Activated T-cell treated with anti-CD3 and anti-CD28 coated beads, Interleukin-2, amount 50 U/mL, for 4 hours (primary cell): ENCODE measurements at regions not wholly inside any gene's neighbourhood (a gene's known extent, or its start where the extent isn't known, plus 50 kb on each side); places are given as distances from the start of the nearest gene placed in this dataset.
"Not testable (repeated sequence)": the region's sequence is repeated elsewhere in the genome, so short reads cannot be mapped to it uniquely, and the experiment has no call there.

Source experiments
- ATAC-seq, 2 donors: fragments of 200-7000 bp; cut with Tn5 transposase; one replicate each; pipeline ENCODE4 v1.10.0; 2021
- DNase-seq: peaks from one replicate; pipeline ENCODE4 v3.0.0-alpha.2; 2020
- H3K27me3 Mint-ChIP-seq: one replicate; pipeline ENCODE4 v1.8.0; 2021; ENCODE audit warnings: low read depth, mixed read lengths
- H3K36me3 Mint-ChIP-seq: one replicate; pipeline ENCODE4 v1.8.0; 2022; ENCODE audit warnings: mixed read lengths; ENCODE audit not compliant: insufficient read depth
- H3K4me1 Mint-ChIP-seq: one replicate; pipeline ENCODE4 v1.8.0; 2021; ENCODE audit warnings: low read depth, mixed read lengths
- H3K4me3 Mint-ChIP-seq: one replicate; pipeline ENCODE4 v1.8.0; 2021; ENCODE audit warnings: mild to moderate bottlenecking, moderate library complexity, mixed read lengths
- H3K9me3 Mint-ChIP-seq: one replicate; pipeline ENCODE4 v1.8.0; 2021; ENCODE audit warnings: mixed read lengths

GRCh38 chr6:85245004-85245403 lies 204.9 kb upstream of the NT5E start:
- no peak for ATAC-seq

GRCh38 chr6:85241498-85242052 lies 208.3 kb upstream of the NT5E start:
- Mint-ChIP-seq H3K9me3 (no peaks in the 10 kb centered on the region), H3K27me3 (no peaks in the 10 kb centered on the region)
- no peak for ATAC-seq

More at GRCh38 chr6:85245004-85245403, 204.9 kb upstream of the NT5E start:
- Mint-ChIP-seq H3K9me3 (peaks cover 18% of the 10 kb centered on the region), H3K4me3 (no peak overlapping the region), H3K27me3 (no peaks in the 10 kb centered on the region), H3K36me3 (no peaks in the 10 kb centered on the region), H3K4me1 (no peaks in the 10 kb centered on the region)
- DNase-seq = no peak

GRCh38 chr6:85240787-85241385 lies 209.0 kb upstream of the NT5E start:
- no peak overlapping the region for H3K4me3 Mint-ChIP-seq
- DNase-seq = no peak
- H3K27me3 Mint-ChIP-seq = no peaks in the 10 kb centered on the region
- H3K4me1 Mint-ChIP-seq = no peaks in the 10 kb centered on the region
- no peaks in the 10 kb centered on the region for H3K9me3 Mint-ChIP-seq
- H3K36me3 Mint-ChIP-seq = no peaks in the 10 kb centered on the region
- ATAC-seq = no peak

More at GRCh38 chr6:85241498-85242052, 208.3 kb upstream of the NT5E start:
- H3K4me3 Mint-ChIP-seq = no peak overlapping the region
- no peaks in the 10 kb centered on the region for H3K4me1 Mint-ChIP-seq
- H3K36me3 Mint-ChIP-seq = no peaks in the 10 kb centered on the region
- no peak for DNase-seq

GRCh38 chr6:85237478-85237877 lies 212.4 kb upstream of the NT5E start:
- Mint-ChIP-seq H3K4me3 (no peak overlapping the region), H3K9me3 (no peaks in the 10 kb centered on the region), H3K4me1 (no peaks in the 10 kb centered on the region), H3K36me3 (no peaks in the 10 kb centered on the region), H3K27me3 (no peaks in the 10 kb centered on the region)
- ATAC-seq = no peak
- no peak for DNase-seq

- H3K27me3 Mint-ChIP-seq = no peaks in the 10 kb centered on the region
- DNase-seq = no peak
- H3K36me3 Mint-ChIP-seq = no peaks in the 10 kb centered on the region
- no peak for ATAC-seq
- no peaks in the 10 kb centered on the region for H3K9me3 Mint-ChIP-seq
- H3K4me3 Mint-ChIP-seq = no peak overlapping the region
- H3K4me1 Mint-ChIP-seq = no peaks in the 10 kb centered on the region
Observed at GRCh38 chr6:85236636-85237035, 213.2 kb upstream of the NT5E start.

- peaks cover 26% of the 10 kb centered on the region for H3K9me3 Mint-ChIP-seq
- H3K4me3 Mint-ChIP-seq = not testable (repeated sequence)
Observed at GRCh38 chr6:85227345-85227744, 222.5 kb upstream of the NT5E start.

GRCh38 chr6:85212794-85213193 lies 237.1 kb upstream of the NT5E start:
- not testable (repeated sequence) for H3K4me1 Mint-ChIP-seq, ATAC-seq, DNase-seq, H3K36me3 Mint-ChIP-seq, H3K27me3 Mint-ChIP-seq, H3K4me3 Mint-ChIP-seq
- H3K9me3 Mint-ChIP-seq = peaks cover 32% of the 10 kb centered on the region

More at GRCh38 chr6:85227345-85227744, 222.5 kb upstream of the NT5E start:
- not testable (repeated sequence) for H3K27me3 Mint-ChIP-seq, DNase-seq, H3K4me1 Mint-ChIP-seq, ATAC-seq, H3K36me3 Mint-ChIP-seq

GRCh38 chr6:85195243-85195642 lies 254.6 kb upstream of the NT5E start:
- no peak overlapping the region for H3K4me3 Mint-ChIP-seq
- no peak for ATAC-seq
- no peak for DNase-seq
- H3K4me1 Mint-ChIP-seq = no peaks in the 10 kb centered on the region
- no peaks in the 10 kb centered on the region for H3K36me3 Mint-ChIP-seq
- H3K27me3 Mint-ChIP-seq = no peaks in the 10 kb centered on the region
- no peaks in the 10 kb centered on the region for H3K9me3 Mint-ChIP-seq

GRCh38 chr6:85193339-85193738 lies 256.5 kb upstream of the NT5E start:
- H3K4me3 Mint-ChIP-seq = no peak overlapping the region
- ATAC-seq = no peak
- H3K9me3 Mint-ChIP-seq = no peaks in the 10 kb centered on the region
- no peaks in the 10 kb centered on the region for H3K4me1 Mint-ChIP-seq
- H3K36me3 Mint-ChIP-seq = no peaks in the 10 kb centered on the region
- no peaks in the 10 kb centered on the region for H3K27me3 Mint-ChIP-seq
- no peak for DNase-seq

GRCh38 chr6:85192596-85192995 lies 257.3 kb upstream of the NT5E start:
- H3K9me3 Mint-ChIP-seq = no peaks in the 10 kb centered on the region
- no peaks in the 10 kb centered on the region for H3K27me3 Mint-ChIP-seq
- no peaks in the 10 kb centered on the region for H3K36me3 Mint-ChIP-seq
- H3K4me3 Mint-ChIP-seq = no peak overlapping the region
- DNase-seq (no peak), ATAC-seq (no peak)
- H3K4me1 Mint-ChIP-seq = no peaks in the 10 kb centered on the region

- Mint-ChIP-seq H3K36me3 (no peaks in the 10 kb centered on the region), H3K27me3 (no peaks in the 10 kb centered on the region), H3K4me3 (no peak overlapping the region), H3K4me1 (no peaks in the 10 kb centered on the region), H3K9me3 (no peaks in the 10 kb centered on the region)
- DNase-seq = no peak
- ATAC-seq = no peak
Observed at GRCh38 chr6:85192186-85192585, 257.7 kb upstream of the NT5E start.

GRCh38 chr6:85191656-85192055 lies 258.2 kb upstream of the NT5E start:
- no peak overlapping the region for H3K4me3 Mint-ChIP-seq
- no peaks in the 10 kb centered on the region for H3K27me3 Mint-ChIP-seq
- ATAC-seq (no peak), DNase-seq (no peak)
- H3K4me1 Mint-ChIP-seq = no peaks in the 10 kb centered on the region
- no peaks in the 10 kb centered on the region for H3K9me3 Mint-ChIP-seq
- no peaks in the 10 kb centered on the region for H3K36me3 Mint-ChIP-seq

GRCh38 chr6:85186546-85187175 lies 263.2 kb upstream of the NT5E start:
- H3K4me1 Mint-ChIP-seq = no peaks in the 10 kb centered on the region
- no peaks in the 10 kb centered on the region for H3K36me3 Mint-ChIP-seq
- no peaks in the 10 kb centered on the region for H3K27me3 Mint-ChIP-seq
- ATAC-seq (no peak), DNase-seq (no peak)
- H3K9me3 Mint-ChIP-seq = no peaks in the 10 kb centered on the region
- no peak overlapping the region for H3K4me3 Mint-ChIP-seq

- Mint-ChIP-seq H3K36me3 (no peaks in the 10 kb centered on the region), H3K27me3 (no peaks in the 10 kb centered on the region), H3K4me3 (no peak overlapping the region), H3K9me3 (no peaks in the 10 kb centered on the region), H3K4me1 (no peaks in the 10 kb centered on the region)
- ATAC-seq (no peak), DNase-seq (no peak)
Observed at GRCh38 chr6:85185977-85186376, 263.9 kb upstream of the NT5E start.

- H3K27me3 Mint-ChIP-seq = no peaks in the 10 kb centered on the region
- ATAC-seq (no peak), DNase-seq (no peak)
- no peaks in the 10 kb centered on the region for H3K9me3 Mint-ChIP-seq
- no peak overlapping the region for H3K4me3 Mint-ChIP-seq
- H3K36me3 Mint-ChIP-seq = no peaks in the 10 kb centered on the region
- no peaks in the 10 kb centered on the region for H3K4me1 Mint-ChIP-seq
Observed at GRCh38 chr6:85183841-85184240, 266.0 kb upstream of the NT5E start.
